H1 (cell line): ENCODE measurements at regions not wholly inside any gene's neighbourhood (a gene's known extent, or its start where the extent isn't known, plus 50 kb on each side); places are given as distances from the start of the nearest gene placed in this dataset.

Experiments used
- CTCF ChIA-PET: fragments of 300-600 bp; sonication (Branson Sonifier 250); formaldehyde crosslinking; loops from one replicate; lab custom pipeline; 2021; ENCODE audit not compliant: partially characterized antibody; lab: Charles Lee
- POLR2A ChIA-PET: fragments of 300-600 bp; sonication (Branson Sonifier 250); formaldehyde crosslinking; loops from one replicate; lab custom pipeline; 2021; ENCODE audit warnings: inconsistent platforms; ENCODE audit not compliant: partially characterized antibody; lab: Charles Lee
- DNase-seq, 2 experiments: peaks; one replicate each; pipeline versions ENCODE4 v3.0.0 to v3.0.0-alpha.2; 2010 to 2022; ENCODE audit warnings: low spot score in 2 of 2, low read depth in 1 of 2, mixed read lengths in 1 of 2
- FAIRE-seq: peaks from 2 replicates; lab custom pipeline; 2011; peaks lifted over from hg19 to GRCh38; lab: Jason Lieb, UNC
- H2AFZ ChIP-seq: 2 replicates; pipeline ENCODE4 v1.8.1; 2012; ENCODE audit warnings: low read length, inconsistent platforms
- H2AK5ac ChIP-seq: 2 replicates; pipeline ENCODE4 v1.6.1; 2013; ENCODE audit warnings: low read depth, low read length
- H2BK120ac ChIP-seq: replicated peaks from 2 replicates; pipeline ENCODE3; 2013; ENCODE audit warnings: low read depth, low read length, inconsistent platforms
- H2BK12ac ChIP-seq: 2 replicates; pipeline ENCODE4 v1.6.1; 2013; ENCODE audit warnings: low read depth, low read length
- H2BK15ac ChIP-seq: 2 replicates; pipeline ENCODE4 v1.6.1; 2013; ENCODE audit warnings: low read length
- H2BK20ac ChIP-seq: 2 replicates; pipeline ENCODE4 v1.6.1; 2013; ENCODE audit warnings: low read length
- H2BK5ac ChIP-seq: 2 replicates; pipeline ENCODE4 v1.6.1; 2013; ENCODE audit warnings: low read depth, low read length
- H3K14ac ChIP-seq: 2 replicates; pipeline ENCODE4 v1.6.1; 2013; ENCODE audit warnings: inconsistent platforms; ENCODE audit not compliant: insufficient read length
- H3K18ac ChIP-seq: 2 replicates; pipeline ENCODE4 v1.6.1; 2013; ENCODE audit warnings: low read length; ENCODE audit errors: extremely low read depth
- H3K23ac ChIP-seq: 2 replicates; pipeline ENCODE4 v1.6.1; 2013; ENCODE audit warnings: inconsistent platforms; ENCODE audit not compliant: insufficient read length
- H3K23me2 ChIP-seq: 2 replicates; pipeline ENCODE4 v1.6.1; 2013; ENCODE audit warnings: low read depth, low read length
- H3K27ac ChIP-seq: 2 replicates; pipeline ENCODE4 v1.6.1; 2011; ENCODE audit warnings: low read depth, low read length, inconsistent platforms
- H3K27me3 ChIP-seq, 4 experiments: replicated peaks in 1 of 4; 1 replicate in 1 of 4; 2 replicates in 3 of 4; pipeline versions ENCODE4 v1.6.1 to v1.8.1; 2011 to 2013; ENCODE audit warnings: low read length in 3 of 4, mild to moderate bottlenecking in 3 of 4, inconsistent platforms in 2 of 4, mixed read lengths in 2 of 4, moderate library complexity in 1 of 4; ENCODE audit not compliant: control insufficient read depth in 3 of 4, insufficient read depth in 3 of 4; ENCODE audit errors: extremely low read depth in 1 of 4
- H3K36me3 ChIP-seq, 4 experiments: 2 replicates each; pipeline versions ENCODE4 v1.6.1 to v1.8.1; 2011 to 2013; ENCODE audit warnings: mild to moderate bottlenecking in 4 of 4, low read length in 3 of 4, moderate library complexity in 2 of 4, control low read depth in 1 of 4, inconsistent platforms in 1 of 4; ENCODE audit not compliant: insufficient read depth in 4 of 4, control insufficient read depth in 2 of 4
- H3K4ac ChIP-seq: replicated peaks from 2 replicates; pipeline ENCODE3; 2013; ENCODE audit warnings: low read length, low read depth, mixed read lengths, inconsistent platforms; ENCODE audit not compliant: insufficient read length
- H3K4me1 ChIP-seq, 4 experiments: replicated peaks in 1 of 4; 1 replicate in 1 of 4; 2 replicates in 3 of 4; pipeline versions ENCODE4 v1.6.1 to v1.8.1; 2011 to 2013; ENCODE audit warnings: low read length in 3 of 4, inconsistent platforms in 2 of 4, mixed read lengths in 1 of 4; ENCODE audit not compliant: insufficient read depth in 4 of 4, control insufficient read depth in 3 of 4
- H3K4me2 ChIP-seq, 2 experiments: 2 replicates each; pipeline versions ENCODE4 v1.6.1 to v1.8.1; 2011 to 2013; ENCODE audit warnings: low read depth in 2 of 2, low read length in 2 of 2, control low read depth in 1 of 2, inconsistent platforms in 1 of 2, mild to moderate bottlenecking in 1 of 2; ENCODE audit not compliant: insufficient read depth in 1 of 2
- H3K4me3 ChIP-seq, 4 experiments: fragments of 200-600, 300-600 bp in 1 of 4; sonication (generic), shearing (Covaris generic), sonication (Bioruptor Twin) in 1 of 4; 2 replicates each; pipeline versions ENCODE4 v1.5.1 to v1.8.1; 2011 to 2016; ENCODE audit warnings: low read length in 4 of 4, low read depth in 3 of 4, control low read depth in 2 of 4, inconsistent platforms in 2 of 4, mild to moderate bottlenecking in 2 of 4, mixed read lengths in 1 of 4, moderate library complexity in 1 of 4; ENCODE audit not compliant: insufficient read depth in 2 of 4; ENCODE audit errors: extremely low read depth in 1 of 4
- H3K56ac ChIP-seq: replicated peaks from 2 replicates; pipeline ENCODE3; 2013; ENCODE audit warnings: low read depth, mild to moderate bottlenecking, mixed read lengths, low read length, inconsistent platforms; ENCODE audit not compliant: insufficient read length
- H3K79me1 ChIP-seq: 2 replicates; pipeline ENCODE4 v1.6.1; 2013; ENCODE audit warnings: low read depth, low read length, control low read depth
- H3K79me2 ChIP-seq, 2 experiments: 2 replicates each; pipeline versions ENCODE4 v1.6.1 to v1.8.1; 2012 to 2013; ENCODE audit warnings: low read length in 2 of 2, mild to moderate bottlenecking in 2 of 2, inconsistent platforms in 1 of 2; ENCODE audit not compliant: insufficient read depth in 2 of 2, control insufficient read depth in 1 of 2
- H3K9ac ChIP-seq, 4 experiments: replicated peaks in 1 of 4; 1 replicate in 1 of 4; 2 replicates in 3 of 4; pipeline versions ENCODE4 v1.6.1 to v1.8.1; 2011 to 2013; ENCODE audit warnings: low read depth in 3 of 4, low read length in 3 of 4, control low read depth in 2 of 4, mild to moderate bottlenecking in 2 of 4, moderate library complexity in 2 of 4, inconsistent platforms in 1 of 4; ENCODE audit errors: extremely low read depth in 1 of 4
- H3K9me3 ChIP-seq, 2 experiments: 2 replicates each; pipeline versions ENCODE4 v1.6.1 to v1.8.1; 2012 to 2013; ENCODE audit warnings: mild to moderate bottlenecking in 2 of 2, moderate library complexity in 2 of 2, control low read depth in 1 of 2, inconsistent platforms in 1 of 2, low read depth in 1 of 2, low read length in 1 of 2, mixed read lengths in 1 of 2; ENCODE audit not compliant: insufficient read depth in 2 of 2
- H4K20me1 ChIP-seq, 2 experiments: replicated peaks in 1 of 2; 2 replicates each; pipeline versions ENCODE3 to v1.8.1; 2011 to 2013; ENCODE audit warnings: inconsistent platforms in 2 of 2, low read length in 2 of 2, mild to moderate bottlenecking in 1 of 2; ENCODE audit not compliant: insufficient read depth in 2 of 2, control insufficient read depth in 1 of 2
- H4K5ac ChIP-seq: 2 replicates; pipeline ENCODE4 v1.6.1; 2013; ENCODE audit warnings: low read length, low read depth, mixed read lengths, inconsistent platforms; ENCODE audit not compliant: insufficient read length
- H4K8ac ChIP-seq: 2 replicates; pipeline ENCODE4 v1.8.0; 2013; ENCODE audit warnings: mild to moderate bottlenecking, moderate library complexity, low read length, inconsistent platforms; ENCODE audit not compliant: insufficient read depth; ENCODE audit errors: extremely low read depth
- H4K91ac ChIP-seq: replicated peaks from 2 replicates; pipeline ENCODE3; 2013; ENCODE audit warnings: low read length, mixed read lengths, inconsistent platforms; ENCODE audit not compliant: insufficient read length
- BCL11A ChIP-seq, 2 experiments: IDR thresholded peaks; one replicate each; pipeline ENCODE4 v1.6.1; 2011; ENCODE audit warnings: low read depth in 2 of 2, low read length in 2 of 2, mild to moderate bottlenecking in 2 of 2
- BRCA1 ChIP-seq: IDR thresholded peaks from 2 replicates; pipeline ENCODE4 v1.6.1; 2012; ENCODE audit warnings: low read depth, low read length, improper control_type of control experiment
- JUND ChIP-seq: IDR thresholded peaks from 2 replicates; pipeline ENCODE4 v1.6.1; 2011; ENCODE audit warnings: mild to moderate bottlenecking, improper control_type of control experiment, low read length
- KDM1A ChIP-seq: fragments of 200-600, 300-600 bp; sonication (generic); IDR thresholded peaks from 2 replicates; pipeline ENCODE4 v1.7.1; 2016; ENCODE audit warnings: mild to moderate bottlenecking, low read length, borderline replicate concordance
- KDM4A ChIP-seq: IDR thresholded peaks from one replicate; pipeline ENCODE4 v1.7.1; 2012; ENCODE audit warnings: low read depth, mild to moderate bottlenecking, moderate library complexity, low read length, inconsistent platforms; ENCODE audit not compliant: severe bottlenecking
- RAD21 ChIP-seq, 2 experiments: IDR thresholded peaks in 1 of 2; conservative IDR thresholded peaks in 1 of 2; 2 replicates each; pipeline ENCODE4 v1.6.1; 2011; ENCODE audit warnings: low read depth in 2 of 2, low read length in 2 of 2, improper control_type of control experiment in 1 of 2, inconsistent platforms in 1 of 2, mild to moderate bottlenecking in 1 of 2, moderate library complexity in 1 of 2
- RXRA ChIP-seq: IDR thresholded peaks from 2 replicates; pipeline ENCODE4 v1.6.1; 2011; ENCODE audit warnings: low read depth, mild to moderate bottlenecking, low read length, moderate library complexity; ENCODE audit not compliant: insufficient read depth
- SRF ChIP-seq: IDR thresholded peaks from 2 replicates; pipeline ENCODE4 v1.6.1; 2011; ENCODE audit warnings: mild to moderate bottlenecking, low read depth, low read length, moderate library complexity
- WGBS, 2 experiments: shearing (Covaris generic) in 1 of 2; methylation state at CpG; one replicate each; pipeline versions ENCODE4 v1.1.6 to v1.1.7; 2013 to 2015; ENCODE audit warnings: low lambda C conversion rate in 2 of 2, mixed read lengths in 2 of 2, inconsistent platforms in 1 of 2, low coverage in 1 of 2, missing lambda C conversion rate in 1 of 2; ENCODE audit not compliant: insufficient replicate concordance in 2 of 2, insufficient coverage in 1 of 2, insufficient read length in 1 of 2; ENCODE audit errors: extremely low coverage in 1 of 2, missing lambda C conversion rate in 1 of 2; 5-methylcytosine and 5-hydroxymethylcytosine counted together
- TF ChIP-seq, protein P1 (sequence below), 3 experiments: IDR thresholded peaks; 1 replicate in 2 of 3; 2 replicates in 1 of 3; pipeline versions ENCODE4 v1.5.1 to v1.6.1; 2011; ENCODE audit warnings: low read length in 3 of 3, mild to moderate bottlenecking in 3 of 3, inconsistent platforms in 2 of 3, low read depth in 1 of 3, moderate library complexity in 1 of 3; ENCODE audit not compliant: insufficient read depth in 1 of 3; ENCODE audit errors: control extremely low read depth in 1 of 3
- TF ChIP-seq, protein P2 (sequence below): IDR thresholded peaks from 2 replicates; pipeline ENCODE4 v1.6.1; 2012; ENCODE audit warnings: inconsistent platforms

DNA sequence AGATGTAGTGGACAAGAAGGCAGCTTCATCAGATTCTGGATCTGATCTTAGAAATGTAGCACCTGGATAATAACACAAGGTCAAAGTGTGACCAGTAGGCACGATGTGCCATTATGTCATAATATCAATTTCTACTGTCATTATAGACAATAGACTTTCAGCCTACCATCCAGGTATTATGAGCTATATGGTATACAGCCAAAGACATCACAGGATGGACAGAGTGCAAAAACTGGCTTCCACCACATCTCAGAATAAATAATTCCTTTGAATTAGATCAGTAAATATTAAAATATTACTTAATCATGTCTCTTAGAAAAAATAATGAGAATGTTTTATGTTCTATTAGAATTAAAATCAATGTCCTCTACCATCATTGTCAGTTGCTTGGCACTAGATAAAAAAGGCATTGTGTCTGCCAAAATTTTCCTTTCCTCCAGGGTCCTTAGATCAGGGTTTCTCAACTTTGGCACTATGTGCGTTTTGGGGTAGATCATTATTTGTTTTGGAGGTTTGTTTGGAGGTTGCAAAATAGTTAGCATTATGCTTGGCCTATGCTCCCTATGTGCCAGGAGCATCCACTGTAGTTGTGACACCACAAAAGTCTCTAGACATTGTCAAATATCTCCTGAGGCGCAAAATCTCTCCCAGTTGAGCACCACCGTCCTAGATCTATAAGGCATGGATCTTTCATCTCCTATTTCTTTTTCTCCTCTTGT, 86.7 kb upstream of the NRIP1 start:
- Histone ChIP-seq H4K91ac (no peak overlapping the region), H2BK120ac (no peak overlapping the region), H3K4me2 (no peak overlapping the region), H3K18ac (no peak overlapping the region), H4K8ac (no peak overlapping the region), H2BK15ac (no peak overlapping the region), H3K56ac (no peak overlapping the region), H2BK5ac (no peak overlapping the region), H2AK5ac (no peak overlapping the region), H2BK20ac (no peak overlapping the region), H3K9ac (no peak overlapping the region), H2BK12ac (no peak overlapping the region), H3K4me3 (no peak overlapping the region), H3K23ac (no peak overlapping the region), H3K36me3 (no peaks in the 10 kb centered on the region), H2AFZ (no peak overlapping the region), H3K14ac (no peak overlapping the region), H3K9me3 (0 out of 4 replicates have a peak, but pooled peaks cover 0 to 3% of the 10 kb centered on the region in 2 experiments), H3K79me1 (0 out of 2 replicates have a peak, but pooled peaks cover 2% of the 10 kb centered on the region), H4K5ac (no peak overlapping the region), H3K79me2 (no peaks in the 10 kb centered on the region), H3K4ac (no peak overlapping the region), H4K20me1 (no peaks in the 10 kb centered on the region), H3K27ac (no peak overlapping the region), H3K23me2 (0 out of 2 replicates have a peak, but pooled peaks cover 2% of the 10 kb centered on the region), H3K4me1 (no peaks in the 10 kb centered on the region), H3K27me3 (no peaks in the 10 kb centered on the region)
- DNase-seq = no peak
- POLR2A ChIA-PET = no interaction called here
- FAIRE-seq = no peak
- WGBS, 2 experiments = 90% methylated on average over 4 of the region's 4 CpGs; no CpG with 5 or more reads in 1 of the 2 experiments
- CTCF ChIA-PET = no interaction called here
- TF ChIP-seq RAD21 (IDR thresholded peaks at IDR 0.05 in 1 of 2, conservative IDR thresholded peaks at IDR 0.05 in 1 of 2; ENCODE audit: low read depth in 2 of 2, low read length in 2 of 2) (no peak), BRCA1 (no peak), RXRA (no peak), SRF (no peak), JUND (no peak), BCL11A (IDR thresholded peaks at IDR 0.05; ENCODE audit: low read depth in 2 of 2, low read length in 2 of 2) (no peak), KDM1A (no peak), KDM4A (no peak)
- TF ChIP-seq, protein P1, sequence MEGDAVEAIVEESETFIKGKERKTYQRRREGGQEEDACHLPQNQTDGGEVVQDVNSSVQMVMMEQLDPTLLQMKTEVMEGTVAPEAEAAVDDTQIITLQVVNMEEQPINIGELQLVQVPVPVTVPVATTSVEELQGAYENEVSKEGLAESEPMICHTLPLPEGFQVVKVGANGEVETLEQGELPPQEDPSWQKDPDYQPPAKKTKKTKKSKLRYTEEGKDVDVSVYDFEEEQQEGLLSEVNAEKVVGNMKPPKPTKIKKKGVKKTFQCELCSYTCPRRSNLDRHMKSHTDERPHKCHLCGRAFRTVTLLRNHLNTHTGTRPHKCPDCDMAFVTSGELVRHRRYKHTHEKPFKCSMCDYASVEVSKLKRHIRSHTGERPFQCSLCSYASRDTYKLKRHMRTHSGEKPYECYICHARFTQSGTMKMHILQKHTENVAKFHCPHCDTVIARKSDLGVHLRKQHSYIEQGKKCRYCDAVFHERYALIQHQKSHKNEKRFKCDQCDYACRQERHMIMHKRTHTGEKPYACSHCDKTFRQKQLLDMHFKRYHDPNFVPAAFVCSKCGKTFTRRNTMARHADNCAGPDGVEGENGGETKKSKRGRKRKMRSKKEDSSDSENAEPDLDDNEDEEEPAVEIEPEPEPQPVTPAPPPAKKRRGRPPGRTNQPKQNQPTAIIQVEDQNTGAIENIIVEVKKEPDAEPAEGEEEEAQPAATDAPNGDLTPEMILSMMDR (IDR thresholded peaks at IDR 0.05; ENCODE audit: control extremely low read depth in 1 of 3, insufficient read depth in 1 of 3, low read depth in 1 of 3, low read length in 3 of 3) = no peak
- TF ChIP-seq, protein P2, sequence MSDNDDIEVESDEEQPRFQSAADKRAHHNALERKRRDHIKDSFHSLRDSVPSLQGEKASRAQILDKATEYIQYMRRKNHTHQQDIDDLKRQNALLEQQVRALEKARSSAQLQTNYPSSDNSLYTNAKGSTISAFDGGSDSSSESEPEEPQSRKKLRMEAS = no peak
